ENCODE measurements at regions not wholly inside any gene's neighbourhood (a gene's known extent, or its start where the extent isn't known, plus 50 kb on each side); places are given as distances from the start of the nearest gene placed in this dataset.
"Not testable (repeated sequence)": the region's sequence is repeated elsewhere in the genome, so short reads cannot be mapped to it uniquely, and the experiment has no call there.

GRCh38 chr10:42150428-42151061, 487.8 kb downstream of the ZNF33B start:
- Mint-ChIP-seq H3K27me3 (peaks cover 13% of the 10 kb centered on the region), H3K9me3 (peaks cover 16% of the 10 kb centered on the region)

GRCh38 chr10:42149722-42150427, 488.5 kb downstream of the ZNF33B start:
- H3K27ac Mint-ChIP-seq = no peak overlapping the region
- H3K4me1 Mint-ChIP-seq = no peaks in the 10 kb centered on the region

More at GRCh38 chr10:42150428-42151061, 487.8 kb downstream of the ZNF33B start:
- Mint-ChIP-seq H3K4me3 (no peak overlapping the region), H3K4me1 (no peaks in the 10 kb centered on the region), H3K27ac (no peak overlapping the region), H3K36me3 (no peaks in the 10 kb centered on the region)

GRCh38 chr10:42149027-42149700, 489.2 kb downstream of the ZNF33B start:
- H3K36me3 Mint-ChIP-seq = no peaks in the 10 kb centered on the region
- peaks cover 10% of the 10 kb centered on the region for H3K9me3 Mint-ChIP-seq
- no peak overlapping the region for H3K4me3 Mint-ChIP-seq
- H3K27ac Mint-ChIP-seq = no peak overlapping the region
- peaks cover 11% of the 10 kb centered on the region for H3K27me3 Mint-ChIP-seq
- no peaks in the 10 kb centered on the region for H3K4me1 Mint-ChIP-seq

More at GRCh38 chr10:42149722-42150427, 488.5 kb downstream of the ZNF33B start:
- Mint-ChIP-seq H3K36me3 (no peaks in the 10 kb centered on the region), H3K27me3 (peaks cover 11% of the 10 kb centered on the region), H3K4me3 (no peak overlapping the region), H3K9me3 (peaks cover 10% of the 10 kb centered on the region)

- H3K27me3 Mint-ChIP-seq, H3K4me1 Mint-ChIP-seq, H3K27ac Mint-ChIP-seq, H3K4me3 Mint-ChIP-seq, H3K36me3 Mint-ChIP-seq: not testable (repeated sequence)
- peaks cover 15% of the 10 kb centered on the region for H3K9me3 Mint-ChIP-seq
Measured at GRCh38 chr10:42146165-42146564, 492.2 kb downstream of the ZNF33B start.

GRCh38 chr10:42138023-42138422, 500.3 kb downstream of the ZNF33B start:
- H3K27ac Mint-ChIP-seq, H3K4me3 Mint-ChIP-seq, H3K36me3 Mint-ChIP-seq, H3K4me1 Mint-ChIP-seq, H3K27me3 Mint-ChIP-seq: not testable (repeated sequence)
- peaks cover 17% of the 10 kb centered on the region for H3K9me3 Mint-ChIP-seq

GRCh38 chr10:42113158-42113450, 525.3 kb downstream of the ZNF33B start:
- peaks cover 7% of the 10 kb centered on the region for H3K9me3 Mint-ChIP-seq
- H3K27me3 Mint-ChIP-seq = no peaks in the 10 kb centered on the region
- no peaks in the 10 kb centered on the region for H3K36me3 Mint-ChIP-seq
- no peak overlapping the region for H3K4me3 Mint-ChIP-seq
- no peaks in the 10 kb centered on the region for H3K4me1 Mint-ChIP-seq
- H3K27ac Mint-ChIP-seq = no peak overlapping the region

- peaks cover 7% of the 10 kb centered on the region for H3K9me3 Mint-ChIP-seq
- H3K4me1 Mint-ChIP-seq = no peaks in the 10 kb centered on the region
- H3K4me3 Mint-ChIP-seq = no peak overlapping the region
- H3K36me3 Mint-ChIP-seq = no peaks in the 10 kb centered on the region
- no peaks in the 10 kb centered on the region for H3K27me3 Mint-ChIP-seq
- no peak overlapping the region for H3K27ac Mint-ChIP-seq
Measured at GRCh38 chr10:42112331-42113157, 525.8 kb downstream of the ZNF33B start.

GRCh38 chr10:42111661-42112330, 526.6 kb downstream of the ZNF33B start:
- Mint-ChIP-seq H3K9me3 (peaks cover 3% of the 10 kb centered on the region), H3K27ac (no peak overlapping the region), H3K4me1 (no peaks in the 10 kb centered on the region), H3K36me3 (no peaks in the 10 kb centered on the region), H3K27me3 (no peaks in the 10 kb centered on the region), H3K4me3 (no peak overlapping the region)

- H3K27ac Mint-ChIP-seq = no peak overlapping the region
- no peaks in the 10 kb centered on the region for H3K27me3 Mint-ChIP-seq
- H3K36me3 Mint-ChIP-seq = no peaks in the 10 kb centered on the region
- H3K4me3 Mint-ChIP-seq = no peak overlapping the region
- H3K4me1 Mint-ChIP-seq = no peaks in the 10 kb centered on the region
- peaks cover 10% of the 10 kb centered on the region for H3K9me3 Mint-ChIP-seq
Measured at GRCh38 chr10:42111076-42111475, 527.3 kb downstream of the ZNF33B start.

All from activated naive CD4-positive, alpha-beta T cell treated with anti-CD3 and anti-CD28 coated beads, Interleukin-2, amount 50 U/mL, for 24 hours (primary cell).